ENCODE measurements at regions not wholly inside any gene's neighbourhood (a gene's known extent, or its start where the extent isn't known, plus 50 kb on each side); places are given as distances from the start of the nearest gene placed in this dataset.

- Mint-ChIP-seq H3K27me3 (ENCODE audit: unreplicated experiment) (no peaks in the 10 kb centered on the region), H3K9me3 (ENCODE audit: unreplicated experiment) (no peaks in the 10 kb centered on the region), H3K4me3 (ENCODE audit: unreplicated experiment) (no peak overlapping the region), H3K36me3 (ENCODE audit: unreplicated experiment) (no peaks in the 10 kb centered on the region), H3K4me1 (ENCODE audit: low read depth, unreplicated experiment) (no peaks in the 10 kb centered on the region), H3K27ac (ENCODE audit: unreplicated experiment) (no peak overlapping the region)
- no peak for DNase-seq
- TF ChIP-seq CTCF (IDR thresholded peaks at IDR 0.05; ENCODE audit: partially characterized antibody, unreplicated experiment): no peak
Observed at GRCh38 chr14:46051796-46052195, 599.8 kb downstream of the RPL10L start.

GRCh38 chr14:46048127-46048526 is 603.5 kb downstream of the RPL10L start:
- Mint-ChIP-seq H3K9me3 (ENCODE audit: unreplicated experiment) (no peaks in the 10 kb centered on the region), H3K27me3 (ENCODE audit: unreplicated experiment) (no peaks in the 10 kb centered on the region), H3K4me1 (ENCODE audit: low read depth, unreplicated experiment) (no peaks in the 10 kb centered on the region), H3K36me3 (ENCODE audit: unreplicated experiment) (no peaks in the 10 kb centered on the region), H3K27ac (ENCODE audit: unreplicated experiment) (no peak overlapping the region), H3K4me3 (ENCODE audit: unreplicated experiment) (no peak overlapping the region)
- no peak for TF ChIP-seq CTCF (IDR thresholded peaks at IDR 0.05; ENCODE audit: partially characterized antibody, unreplicated experiment)
- peak; percentile 39 for DNase-seq

DNA sequence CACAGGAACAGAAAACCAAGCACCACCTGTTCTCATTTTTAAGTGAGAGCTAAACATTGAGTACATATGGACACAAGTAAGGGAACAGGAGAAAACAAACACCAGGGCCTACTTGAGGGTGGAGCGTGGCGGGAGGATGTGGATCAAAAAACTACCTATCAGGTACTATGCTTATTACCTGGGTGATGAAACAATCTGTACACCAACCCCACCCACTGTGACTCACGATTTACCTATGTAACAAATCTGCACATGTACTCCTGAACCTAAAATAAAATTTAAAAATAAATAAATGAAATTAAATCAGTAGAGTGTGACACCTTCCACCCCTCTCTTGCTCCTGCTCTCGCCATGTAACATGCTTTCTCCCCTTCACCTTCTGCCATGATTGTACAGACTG is 615.5 kb downstream of the RPL10L start:
- Mint-ChIP-seq H3K4me1 (ENCODE audit: low read depth, unreplicated experiment) (no peaks in the 10 kb centered on the region), H3K36me3 (ENCODE audit: unreplicated experiment) (no peaks in the 10 kb centered on the region), H3K4me3 (ENCODE audit: unreplicated experiment) (no peak overlapping the region), H3K27me3 (ENCODE audit: unreplicated experiment) (no peaks in the 10 kb centered on the region), H3K27ac (ENCODE audit: unreplicated experiment) (no peak overlapping the region), H3K9me3 (ENCODE audit: unreplicated experiment) (no peaks in the 10 kb centered on the region)
- no peak for TF ChIP-seq CTCF (IDR thresholded peaks at IDR 0.05; ENCODE audit: partially characterized antibody, unreplicated experiment)
- no peak for DNase-seq

DNA sequence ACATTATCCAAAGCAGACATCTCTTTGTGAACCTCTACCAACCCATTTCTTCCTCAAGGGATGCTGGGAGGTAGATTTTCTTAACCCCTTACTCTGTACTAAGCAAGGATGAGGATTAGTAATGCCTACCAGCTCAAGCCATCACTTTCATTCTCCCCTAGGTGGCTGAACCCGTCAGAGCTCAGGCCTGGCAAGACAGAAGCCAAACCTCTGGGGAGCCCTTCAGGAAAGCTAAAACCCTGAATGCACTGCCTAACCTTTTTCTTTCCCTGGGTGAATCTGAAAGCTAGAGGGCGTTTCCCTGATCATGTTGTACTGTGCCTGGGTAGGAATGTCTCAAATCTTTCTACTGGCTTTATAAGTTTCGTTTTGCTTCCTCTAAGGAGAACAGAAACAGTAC is 617.3 kb downstream of the RPL10L start:
- DNase-seq: no peak
- no peak for TF ChIP-seq CTCF (IDR thresholded peaks at IDR 0.05; ENCODE audit: partially characterized antibody, unreplicated experiment)
- Mint-ChIP-seq H3K36me3 (ENCODE audit: unreplicated experiment) (no peaks in the 10 kb centered on the region), H3K27me3 (ENCODE audit: unreplicated experiment) (no peaks in the 10 kb centered on the region), H3K4me3 (ENCODE audit: unreplicated experiment) (no peak overlapping the region), H3K27ac (ENCODE audit: unreplicated experiment) (no peak overlapping the region), H3K9me3 (ENCODE audit: unreplicated experiment) (no peaks in the 10 kb centered on the region), H3K4me1 (ENCODE audit: low read depth, unreplicated experiment) (no peaks in the 10 kb centered on the region)

DNA sequence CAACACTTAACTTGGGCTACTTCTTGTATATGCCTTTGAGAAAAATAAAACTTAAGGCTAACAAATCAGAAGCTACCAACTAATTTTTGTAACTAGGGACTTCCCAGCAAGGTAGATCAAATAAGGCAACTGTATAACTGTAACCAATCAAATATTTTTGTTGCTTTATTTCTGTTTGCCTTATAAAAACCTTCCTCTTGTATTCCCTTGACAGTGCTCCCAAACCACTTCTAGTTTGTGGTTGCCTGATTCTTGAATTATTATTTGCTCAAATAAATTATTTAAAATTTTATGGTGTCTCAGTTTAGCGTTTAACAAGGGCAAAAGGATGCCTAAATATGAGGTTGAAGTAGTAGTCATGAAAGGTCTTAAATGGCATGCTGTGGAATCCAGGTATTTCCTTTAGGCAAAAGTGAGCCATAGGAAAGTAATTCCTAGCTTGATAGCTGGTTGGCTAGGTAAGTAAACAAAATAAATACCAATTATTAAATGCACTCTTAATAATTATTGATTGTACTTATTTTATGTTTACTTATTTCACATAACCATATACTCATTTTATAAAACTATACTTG is 632.6 kb downstream of the RPL10L start:
- H3K27ac Mint-ChIP-seq (ENCODE audit: unreplicated experiment): no peak overlapping the region
- no peaks in the 10 kb centered on the region for H3K4me1 Mint-ChIP-seq (ENCODE audit: low read depth, unreplicated experiment)
- H3K4me3 Mint-ChIP-seq (ENCODE audit: unreplicated experiment): no peak overlapping the region
- no peak for DNase-seq
- TF ChIP-seq CTCF (IDR thresholded peaks at IDR 0.05; ENCODE audit: partially characterized antibody, unreplicated experiment): no peak
- no peaks in the 10 kb centered on the region for H3K27me3 Mint-ChIP-seq (ENCODE audit: unreplicated experiment)
- no peaks in the 10 kb centered on the region for H3K9me3 Mint-ChIP-seq (ENCODE audit: unreplicated experiment)
- no peaks in the 10 kb centered on the region for H3K36me3 Mint-ChIP-seq (ENCODE audit: unreplicated experiment)
